SU-DHL-6 (cell line): ENCODE measurements at regions not wholly inside any gene's neighbourhood (a gene's known extent, or its start where the extent isn't known, plus 50 kb on each side); places are given as distances from the start of the nearest gene placed in this dataset.

Source experiments
- EZH2phosphoT487 ChIP-seq: fragments of 200-600 bp; sonication (generic), shearing (Covaris generic); conservative IDR thresholded peaks from 2 replicates; pipeline ENCODE4 v1.6.1; 2018; ENCODE audit warnings: mild to moderate bottlenecking, antibody characterized with exemption, low read length, moderate library complexity, mixed read lengths
- TF ChIP-seq, protein P1 (sequence below): fragments of 200-600 bp; sonication (generic); IDR thresholded peaks from one replicate; pipeline ENCODE4 v1.5.1; 2017; ENCODE audit warnings: antibody characterized with exemption, mild to moderate bottlenecking, low read length, moderate library complexity; ENCODE audit not compliant: insufficient read depth, poor library complexity, severe bottlenecking

DNA sequence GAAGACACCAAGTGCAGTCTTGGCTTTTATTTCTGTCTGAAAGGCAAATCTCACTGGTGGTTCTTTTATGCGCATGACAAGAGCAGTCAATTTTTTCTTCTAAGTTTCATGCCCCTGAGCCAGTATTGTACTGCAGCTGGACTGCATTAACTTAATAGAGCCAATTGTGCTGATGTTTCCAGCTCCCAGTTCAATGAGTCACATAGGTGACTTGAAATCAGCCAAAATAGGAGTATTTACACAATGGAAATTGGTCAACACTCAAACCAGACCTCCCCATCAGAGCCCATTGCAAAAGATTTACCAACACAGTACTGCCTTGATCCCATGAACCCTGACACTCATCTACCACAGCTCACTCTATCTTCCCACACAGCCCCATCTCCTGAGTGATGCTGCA, 100.3 kb upstream of the GUCY1A1 start:
- TF ChIP-seq, protein P1, sequence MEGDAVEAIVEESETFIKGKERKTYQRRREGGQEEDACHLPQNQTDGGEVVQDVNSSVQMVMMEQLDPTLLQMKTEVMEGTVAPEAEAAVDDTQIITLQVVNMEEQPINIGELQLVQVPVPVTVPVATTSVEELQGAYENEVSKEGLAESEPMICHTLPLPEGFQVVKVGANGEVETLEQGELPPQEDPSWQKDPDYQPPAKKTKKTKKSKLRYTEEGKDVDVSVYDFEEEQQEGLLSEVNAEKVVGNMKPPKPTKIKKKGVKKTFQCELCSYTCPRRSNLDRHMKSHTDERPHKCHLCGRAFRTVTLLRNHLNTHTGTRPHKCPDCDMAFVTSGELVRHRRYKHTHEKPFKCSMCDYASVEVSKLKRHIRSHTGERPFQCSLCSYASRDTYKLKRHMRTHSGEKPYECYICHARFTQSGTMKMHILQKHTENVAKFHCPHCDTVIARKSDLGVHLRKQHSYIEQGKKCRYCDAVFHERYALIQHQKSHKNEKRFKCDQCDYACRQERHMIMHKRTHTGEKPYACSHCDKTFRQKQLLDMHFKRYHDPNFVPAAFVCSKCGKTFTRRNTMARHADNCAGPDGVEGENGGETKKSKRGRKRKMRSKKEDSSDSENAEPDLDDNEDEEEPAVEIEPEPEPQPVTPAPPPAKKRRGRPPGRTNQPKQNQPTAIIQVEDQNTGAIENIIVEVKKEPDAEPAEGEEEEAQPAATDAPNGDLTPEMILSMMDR, result no peak
- no peak for TF ChIP-seq EZH2phosphoT487
